Epithelial cell of esophagus (primary cell): ENCODE measurements at regions not wholly inside any gene's neighbourhood (a gene's known extent, or its start where the extent isn't known, plus 50 kb on each side); places are given as distances from the start of the nearest gene placed in this dataset.

Experiments used
- DNase-seq: peaks from one replicate; pipeline ENCODE4 v3.0.0; 2010; ENCODE audit warnings: low read depth
- H3K4me3 ChIP-seq: 2 replicates; pipeline ENCODE4 v1.5.1; 2011; ENCODE audit warnings: mild to moderate bottlenecking, low read length, control low read depth
- CTCF ChIP-seq: IDR thresholded peaks from 2 replicates; pipeline ENCODE4 v1.5.1; 2011; ENCODE audit warnings: low read depth, mild to moderate bottlenecking, low read length, control low read depth, inconsistent platforms; ENCODE audit not compliant: insufficient read depth; ENCODE audit errors: missing control alignments

GRCh38 chr22:35475545-35475944 lies 65.1 kb upstream of the RASD2 start:
- DNase-seq: no peak
- no peak overlapping the region for H3K4me3 ChIP-seq
- TF ChIP-seq CTCF: no peak

- TF ChIP-seq CTCF: no peak
- DNase-seq: no peak
- no peak overlapping the region for H3K4me3 ChIP-seq
Measured at GRCh38 chr22:35476341-35476740, 64.3 kb upstream of the RASD2 start.

GRCh38 chr22:35477911-35478582 lies 62.6 kb upstream of the RASD2 start:
- DNase-seq: peak; percentile 51
- no peak overlapping the region for H3K4me3 ChIP-seq
- TF ChIP-seq CTCF: no peak

- H3K4me3 ChIP-seq: no peak overlapping the region
- no peak for DNase-seq
- no peak for TF ChIP-seq CTCF
Measured at GRCh38 chr22:35478633-35479107, 62.0 kb upstream of the RASD2 start.

GRCh38 chr22:35479359-35479758 lies 61.3 kb upstream of the RASD2 start:
- no peak overlapping the region for H3K4me3 ChIP-seq
- no peak for DNase-seq
- TF ChIP-seq CTCF: no peak

GRCh38 chr22:35479985-35480550 lies 60.6 kb upstream of the RASD2 start:
- no peak for TF ChIP-seq CTCF
- no peak for DNase-seq
- no peak overlapping the region for H3K4me3 ChIP-seq
